NCI-H446 treated with DMSO at 0.1 percent for 48 hours (cell line): ENCODE measurements at regions not wholly inside any gene's neighbourhood (a gene's known extent, or its start where the extent isn't known, plus 50 kb on each side); places are given as distances from the start of the nearest gene placed in this dataset.
"Not testable (repeated sequence)": the region's sequence is repeated elsewhere in the genome, so short reads cannot be mapped to it uniquely, and the experiment has no call there.

Experiments used
- DNase-seq: peaks from one replicate; lab custom pipeline; 2025; lab: John Stamatoyannopoulos, UW

GRCh38 chr22:27597703-27598444 lies 203.7 kb downstream of the MN1 start:
- DNase-seq, result no peak

DNA sequence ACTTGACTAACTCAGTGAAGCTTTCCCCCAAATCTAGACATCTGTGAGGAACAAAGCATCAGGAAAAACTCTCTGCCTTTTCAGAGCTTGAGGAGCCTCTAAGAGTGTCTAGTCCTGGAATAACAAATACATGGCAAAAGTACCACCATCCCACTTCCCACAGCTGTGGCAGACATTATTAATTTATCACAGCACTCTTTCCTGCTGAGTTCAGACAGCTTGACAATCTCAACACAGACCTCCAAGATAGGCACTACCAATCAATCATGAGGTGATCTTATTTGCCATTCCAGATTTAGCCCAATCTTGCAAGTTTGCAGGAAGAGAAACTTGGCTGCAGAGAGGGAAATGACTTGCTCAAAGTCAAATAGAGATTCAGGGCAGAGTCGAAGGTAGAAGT lies 202.8 kb downstream of the MN1 start:
- DNase-seq, result no peak

- DNase-seq, result no peak
These were observed 200.4 kb downstream of the MN1 start for GRCh38 chr22:27601195-27601594.

- no peak for DNase-seq
These were observed 199.2 kb downstream of the MN1 start for GRCh38 chr22:27602390-27602789.

DNA sequence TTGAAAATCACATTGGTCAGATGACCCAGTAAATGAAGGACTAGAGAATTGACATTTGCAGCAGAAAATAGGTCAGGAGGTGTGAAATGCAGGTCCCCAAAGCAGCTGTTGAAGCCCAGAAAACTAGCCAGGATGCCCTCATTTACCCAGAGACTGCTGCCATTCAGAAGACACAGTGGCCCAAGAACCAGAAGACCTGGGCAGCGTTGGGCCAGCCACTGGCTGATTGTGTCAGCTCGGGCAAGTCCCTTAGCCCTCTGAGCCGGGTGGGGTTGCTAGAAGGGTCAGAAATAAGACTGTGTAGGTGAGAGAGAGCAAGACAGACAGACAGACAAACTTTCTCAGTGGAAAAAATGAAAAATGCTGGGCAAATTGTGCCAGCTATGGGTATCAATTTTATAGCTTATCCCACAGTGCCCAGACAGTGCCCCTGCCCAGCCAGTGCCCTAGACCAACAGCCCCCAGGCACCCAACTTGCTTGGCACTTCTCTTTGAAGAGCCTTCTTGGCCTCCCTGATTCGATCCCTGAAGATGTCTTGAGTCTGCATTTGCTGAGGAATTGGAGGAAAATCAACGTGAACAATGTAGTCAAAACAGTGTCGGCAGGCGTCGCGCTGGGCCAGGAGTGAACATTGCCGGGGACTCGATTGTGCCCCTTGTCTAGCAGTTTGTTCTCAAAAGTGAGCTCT lies 198.3 kb downstream of the MN1 start:
- DNase-seq, result no peak

- no peak for DNase-seq
These were observed 197.8 kb downstream of the MN1 start for GRCh38 chr22:27603800-27604144.

GRCh38 chr22:27605390-27605789 lies 196.2 kb downstream of the MN1 start:
- DNase-seq, result no peak

DNA sequence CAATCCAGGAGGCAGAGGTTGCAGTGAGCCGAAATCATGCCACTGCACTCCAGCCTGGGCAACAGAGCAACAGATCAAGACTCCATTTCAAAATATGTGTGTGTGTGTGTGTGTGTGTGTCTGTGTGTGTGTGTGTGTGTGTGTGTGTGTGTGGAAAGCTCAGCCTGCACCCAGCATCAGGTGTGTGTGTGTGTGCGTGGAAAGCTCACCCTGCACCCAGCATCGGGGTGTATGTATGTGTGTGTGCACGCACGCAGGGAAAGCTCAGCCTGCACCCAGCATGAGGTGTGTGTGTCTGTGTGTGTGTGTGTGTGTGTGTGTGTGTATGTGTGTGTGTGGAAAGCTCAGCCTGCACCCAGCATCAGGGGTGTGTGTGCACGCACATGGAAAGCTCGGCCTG lies 193.8 kb downstream of the MN1 start:
- not testable (repeated sequence) for DNase-seq

DNA sequence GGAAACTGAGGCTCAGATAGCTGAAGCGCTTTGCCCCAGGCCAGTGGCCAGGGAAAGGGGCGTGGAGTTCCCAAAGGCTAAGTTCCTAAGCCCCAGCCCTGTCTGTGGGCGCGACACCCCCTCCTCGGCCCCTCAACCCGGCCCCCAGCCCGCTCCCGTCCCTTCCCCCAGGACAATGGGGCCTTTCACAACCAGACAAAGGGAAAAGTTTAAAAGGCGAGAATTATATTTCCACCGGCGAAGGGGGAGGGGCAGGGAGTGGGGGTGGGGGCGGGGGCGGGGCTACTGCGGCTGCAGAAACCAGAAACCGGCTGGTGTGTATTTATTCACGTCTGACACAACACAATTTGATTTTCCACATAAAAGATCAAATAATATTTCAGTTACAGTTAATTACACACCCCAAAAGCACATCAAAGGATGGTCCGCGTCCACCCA lies 192.1 kb downstream of the MN1 start:
- no peak for DNase-seq

DNA sequence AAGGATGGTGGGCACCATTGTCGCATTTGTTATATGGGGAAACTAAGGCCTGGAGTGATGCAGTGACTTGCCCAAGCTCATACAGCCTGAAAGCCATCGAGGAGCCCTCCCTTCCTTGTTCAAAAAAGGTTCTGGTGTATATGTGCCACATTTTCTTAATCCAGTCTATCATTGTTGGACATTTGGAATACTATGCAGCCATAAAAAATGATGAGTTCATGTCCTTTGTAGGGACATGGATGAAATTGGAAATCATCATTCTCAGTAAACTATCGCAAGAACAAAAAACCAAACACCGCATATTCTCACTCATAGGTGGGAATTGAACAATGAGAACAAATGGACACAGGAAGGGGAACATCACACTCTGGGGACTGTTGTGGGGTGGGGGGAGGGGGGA lies 191.4 kb downstream of the MN1 start:
- DNase-seq, result not testable (repeated sequence)

- DNase-seq, result no peak
These were observed 190.4 kb downstream of the MN1 start for GRCh38 chr22:27610863-27611786.

GRCh38 chr22:27612115-27612514 lies 189.4 kb downstream of the MN1 start:
- no peak for DNase-seq

GRCh38 chr22:27613099-27614005 lies 188.2 kb downstream of the MN1 start:
- no peak for DNase-seq

DNA sequence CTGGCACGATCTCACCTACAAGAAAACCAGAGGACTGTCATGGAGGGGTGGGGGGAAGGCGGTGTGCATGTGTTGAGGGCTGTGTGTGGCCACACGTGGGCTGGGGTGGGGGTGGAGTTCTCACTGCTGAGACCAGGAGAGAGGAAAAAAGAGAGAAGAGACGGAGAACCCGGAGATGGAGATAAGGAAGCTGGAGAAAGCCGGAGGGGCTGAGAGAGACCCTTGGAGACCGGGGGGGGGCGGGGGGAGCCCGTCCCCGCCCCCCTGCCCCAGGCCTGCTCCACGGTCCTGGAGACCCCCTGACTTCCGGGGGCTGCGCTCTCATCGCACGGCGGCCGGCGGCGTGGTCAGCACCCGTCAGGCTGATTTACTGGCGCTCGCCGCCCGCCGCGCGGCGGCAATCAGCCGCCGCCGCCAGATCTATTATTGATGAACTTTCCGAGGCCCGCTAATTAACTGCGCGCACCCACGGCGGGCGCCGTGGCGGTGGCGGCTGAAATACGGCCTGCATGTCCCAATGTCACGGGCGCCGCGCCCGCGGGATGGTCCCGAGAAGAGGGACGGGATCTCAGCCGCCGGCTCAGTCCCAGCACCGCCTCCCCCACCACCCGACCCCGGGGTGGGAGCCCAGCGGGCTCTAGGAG lies 187.4 kb downstream of the MN1 start:
- DNase-seq, result no peak

DNA sequence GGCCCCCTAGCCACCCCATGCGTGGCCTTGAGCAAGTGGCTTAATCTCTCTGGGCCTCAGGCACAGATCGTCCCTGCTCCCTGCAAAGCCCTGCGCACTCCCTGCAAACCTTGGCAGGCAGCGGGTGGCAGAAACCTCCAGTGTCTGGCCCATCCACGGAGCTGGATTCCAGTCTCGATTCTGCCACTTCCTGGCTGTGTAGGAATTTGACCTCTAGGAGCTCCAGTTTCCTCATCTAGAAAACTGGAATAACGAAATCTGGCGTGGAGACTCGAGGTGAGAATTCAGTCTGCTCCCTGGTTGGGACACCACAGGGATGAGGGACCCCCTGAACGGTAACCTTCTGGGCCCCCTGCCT lies 186.9 kb downstream of the MN1 start:
- no peak for DNase-seq

GRCh38 chr22:27615408-27615807 lies 186.1 kb downstream of the MN1 start:
- DNase-seq, result no peak

- DNase-seq, result no peak
These were observed 185.5 kb downstream of the MN1 start for GRCh38 chr22:27616033-27616432.

DNA sequence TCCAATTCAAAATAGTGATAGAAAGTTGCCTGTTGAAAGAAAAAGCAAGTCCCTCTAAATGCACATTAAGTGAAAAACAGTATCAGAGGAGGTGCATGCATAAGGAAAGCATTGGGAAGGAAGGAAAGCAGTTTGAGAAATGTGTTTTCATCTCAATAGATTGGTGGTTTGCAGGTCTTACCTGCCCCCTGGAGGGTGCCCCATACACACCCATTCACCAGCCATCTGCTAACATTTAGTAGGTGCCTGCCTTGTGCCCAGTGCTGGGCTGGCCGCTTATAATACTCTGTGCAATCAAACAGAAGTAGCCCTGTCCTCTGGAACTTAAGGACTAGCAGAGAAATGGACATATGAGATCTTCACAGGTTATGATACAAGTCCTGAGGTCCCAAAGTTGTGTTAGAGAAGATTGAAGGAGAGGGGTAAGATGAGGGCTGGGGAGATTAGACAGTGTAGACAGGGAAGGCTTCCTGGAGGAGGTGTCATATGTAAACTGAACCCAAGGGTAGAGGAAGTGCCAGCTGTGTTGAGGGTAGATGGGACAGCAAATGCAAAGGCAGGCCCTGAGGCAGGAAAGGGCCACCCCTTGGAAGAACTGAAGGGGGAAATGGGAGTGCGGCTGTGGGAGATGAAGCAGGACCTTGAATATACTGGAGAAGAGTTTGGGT lies 184.2 kb downstream of the MN1 start:
- no peak for DNase-seq

GRCh38 chr22:27620367-27621154 lies 181.0 kb downstream of the MN1 start:
- DNase-seq, result no peak
